ENCODE measurements at regions not wholly inside any gene's neighbourhood (a gene's known extent, or its start where the extent isn't known, plus 50 kb on each side); places are given as distances from the start of the nearest gene placed in this dataset.
"Not testable (repeated sequence)": the region's sequence is repeated elsewhere in the genome, so short reads cannot be mapped to it uniquely, and the experiment has no call there.

- TF ChIP-seq, protein P1, sequence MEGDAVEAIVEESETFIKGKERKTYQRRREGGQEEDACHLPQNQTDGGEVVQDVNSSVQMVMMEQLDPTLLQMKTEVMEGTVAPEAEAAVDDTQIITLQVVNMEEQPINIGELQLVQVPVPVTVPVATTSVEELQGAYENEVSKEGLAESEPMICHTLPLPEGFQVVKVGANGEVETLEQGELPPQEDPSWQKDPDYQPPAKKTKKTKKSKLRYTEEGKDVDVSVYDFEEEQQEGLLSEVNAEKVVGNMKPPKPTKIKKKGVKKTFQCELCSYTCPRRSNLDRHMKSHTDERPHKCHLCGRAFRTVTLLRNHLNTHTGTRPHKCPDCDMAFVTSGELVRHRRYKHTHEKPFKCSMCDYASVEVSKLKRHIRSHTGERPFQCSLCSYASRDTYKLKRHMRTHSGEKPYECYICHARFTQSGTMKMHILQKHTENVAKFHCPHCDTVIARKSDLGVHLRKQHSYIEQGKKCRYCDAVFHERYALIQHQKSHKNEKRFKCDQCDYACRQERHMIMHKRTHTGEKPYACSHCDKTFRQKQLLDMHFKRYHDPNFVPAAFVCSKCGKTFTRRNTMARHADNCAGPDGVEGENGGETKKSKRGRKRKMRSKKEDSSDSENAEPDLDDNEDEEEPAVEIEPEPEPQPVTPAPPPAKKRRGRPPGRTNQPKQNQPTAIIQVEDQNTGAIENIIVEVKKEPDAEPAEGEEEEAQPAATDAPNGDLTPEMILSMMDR (IDR thresholded peaks at IDR 0.05), result not testable (repeated sequence)
- not testable (repeated sequence) for TF ChIP-seq POLR2A (IDR thresholded peaks at IDR 0.05)
Observed at GRCh38 chr21:10363321-10363720, 158.1 kb upstream of the TPTE start.

Data from Peyer's patch (tissue), 4 donors.